ENCODE measurements at regions not wholly inside any gene's neighbourhood (a gene's known extent, or its start where the extent isn't known, plus 50 kb on each side); places are given as distances from the start of the nearest gene placed in this dataset.

- H2AK5ac ChIP-seq (ENCODE audit: low read depth, low read length), result no peak overlapping the region
- H3K23ac ChIP-seq (ENCODE audit: low read depth, low read length), result no peak overlapping the region
- H2BK120ac ChIP-seq (ENCODE audit: low read depth, low read length), result no peak overlapping the region
- DNase-seq (no peak), ATAC-seq (ENCODE audit: low read depth) (no peak)
- CTCF ChIA-PET, result interaction anchor here (1.0 kb wide), 1 partner anchor 21 kb away, joined by 3 read pairs; no protein-coding TSS in a partner anchor
- H2BK5ac ChIP-seq (ENCODE audit: low read depth, low read length, poor library complexity, severe bottlenecking), result no peak overlapping the region
- TF ChIP-seq BHLHE40 (IDR thresholded peaks at IDR 0.05; ENCODE audit: low read depth, low read length) (no peak), RFX5 (IDR thresholded peaks at IDR 0.05; ENCODE audit: low read depth, low read length) (no peak), FOS (IDR thresholded peaks at IDR 0.05; ENCODE audit: low read depth, low read length) (no peak), RAD21 (IDR thresholded peaks at IDR 0.05; ENCODE audit: low read length) (no peak), CHD1 (IDR thresholded peaks at IDR 0.05; ENCODE audit: low read depth, low read length) (no peak), MAFK (IDR thresholded peaks at IDR 0.05; ENCODE audit: low read depth, low read length) (no peak), POLR2A (IDR thresholded peaks at IDR 0.05; ENCODE audit: low read depth, low read length) (no peak), NFE2L2 (IDR thresholded peaks at IDR 0.05; ENCODE audit: low read depth, low read length) (no peak), MAZ (IDR thresholded peaks at IDR 0.05; ENCODE audit: borderline replicate concordance, low read depth, low read length) (no peak), RCOR1 (IDR thresholded peaks at IDR 0.05; ENCODE audit: insufficient replicate concordance, low read length) (no peak), CEBPB (IDR thresholded peaks at IDR 0.05; ENCODE audit: low read depth, low read length) (no peak), USF2 (IDR thresholded peaks at IDR 0.05; ENCODE audit: low read depth, low read length) (no peak)
- TF ChIP-seq, protein P1, sequence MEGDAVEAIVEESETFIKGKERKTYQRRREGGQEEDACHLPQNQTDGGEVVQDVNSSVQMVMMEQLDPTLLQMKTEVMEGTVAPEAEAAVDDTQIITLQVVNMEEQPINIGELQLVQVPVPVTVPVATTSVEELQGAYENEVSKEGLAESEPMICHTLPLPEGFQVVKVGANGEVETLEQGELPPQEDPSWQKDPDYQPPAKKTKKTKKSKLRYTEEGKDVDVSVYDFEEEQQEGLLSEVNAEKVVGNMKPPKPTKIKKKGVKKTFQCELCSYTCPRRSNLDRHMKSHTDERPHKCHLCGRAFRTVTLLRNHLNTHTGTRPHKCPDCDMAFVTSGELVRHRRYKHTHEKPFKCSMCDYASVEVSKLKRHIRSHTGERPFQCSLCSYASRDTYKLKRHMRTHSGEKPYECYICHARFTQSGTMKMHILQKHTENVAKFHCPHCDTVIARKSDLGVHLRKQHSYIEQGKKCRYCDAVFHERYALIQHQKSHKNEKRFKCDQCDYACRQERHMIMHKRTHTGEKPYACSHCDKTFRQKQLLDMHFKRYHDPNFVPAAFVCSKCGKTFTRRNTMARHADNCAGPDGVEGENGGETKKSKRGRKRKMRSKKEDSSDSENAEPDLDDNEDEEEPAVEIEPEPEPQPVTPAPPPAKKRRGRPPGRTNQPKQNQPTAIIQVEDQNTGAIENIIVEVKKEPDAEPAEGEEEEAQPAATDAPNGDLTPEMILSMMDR (conservative IDR thresholded peaks at IDR 0.05; ENCODE audit: low read depth, low read length), result no peak
- no peak overlapping the region for H4K5ac ChIP-seq (ENCODE audit: low read depth, low read length)
- no peak overlapping the region for H4K8ac ChIP-seq (ENCODE audit: low read depth in 2 of 2, low read length in 2 of 2)
- H3K4me1 ChIP-seq (ENCODE audit: control insufficient read depth, insufficient read depth, low read length), result peaks cover 8% of the 10 kb centered on the region
- no peak overlapping the region for H2BK15ac ChIP-seq (ENCODE audit: low read depth, low read length)
- no peak overlapping the region for H2BK20ac ChIP-seq (ENCODE audit: low read depth, low read length)
- H3K9ac ChIP-seq (ENCODE audit: low read depth, low read length), result no peak overlapping the region
- no peak overlapping the region for H3K4ac ChIP-seq (ENCODE audit: low read depth, low read length)
- POLR2A ChIA-PET (ENCODE audit: unreplicated experiment), result no interaction called here
- no peak overlapping the region for H2AK9ac ChIP-seq (replicated peaks; ENCODE audit: low read depth, low read length, poor library complexity)
- H3K9me3 ChIP-seq (ENCODE audit: control insufficient read depth, insufficient read depth, low read length), result no peaks in the 10 kb centered on the region
- no peak overlapping the region for H3K14ac ChIP-seq (replicated peaks; ENCODE audit: low read depth, low read length)
- H3K79me1 ChIP-seq (ENCODE audit: low read depth in 1 of 2, low read length in 2 of 2), result no peaks in the 10 kb centered on the region
- peaks cover 2% of the 10 kb centered on the region; the same call in 1 of the 2 replicates for H3K9me1 ChIP-seq (ENCODE audit: insufficient read depth, low read length)
- no TSS peak for BruUV-seq (replicated peaks)
- H3K4me3 ChIP-seq (ENCODE audit: insufficient read depth, low read depth, low read length), result no peak overlapping the region
- no peak overlapping the region for H3K56ac ChIP-seq (ENCODE audit: extremely low read depth, insufficient read depth, low read length)
- in situ Hi-C loops (cut with MboI; ENCODE audit: low sequenced_read_pairs), result no loop called here
- dilution Hi-C loops (cut with HindIII; ENCODE audit: low sequenced_read_pairs, unreplicated experiment), result no loop called here
- intact Hi-C loops (cut with micrococcal nuclease), result no loop called here
- H2AFZ ChIP-seq (replicated peaks; ENCODE audit: low read length, poor library complexity), result no peak overlapping the region
- H4K20me1 ChIP-seq (ENCODE audit: insufficient read depth, low read length), result no peaks in the 10 kb centered on the region
- no peak overlapping the region for H3K18ac ChIP-seq (ENCODE audit: low read depth, low read length)
- no peak overlapping the region for H3K27ac ChIP-seq (ENCODE audit: insufficient read depth, low read length)
- H3K27me3 ChIP-seq (ENCODE audit: control insufficient read depth, insufficient read depth, low read length), result no peaks in the 10 kb centered on the region
- H3K4me2 ChIP-seq (ENCODE audit: low read depth, low read length), result no peak overlapping the region
- WGBS, 2 experiments (ENCODE audit: extremely low coverage in 2 of 2, insufficient read length in 1 of 2), result no CpG with 5 or more reads among the region's 5 CpGs
- no peak overlapping the region for H4K91ac ChIP-seq (ENCODE audit: insufficient read depth, low read depth, low read length)
- H3K36me3 ChIP-seq (ENCODE audit: control insufficient read depth, insufficient read depth, low read length), result no peaks in the 10 kb centered on the region
Measured at GRCh38 chr9:108060175-108060574, 570.6 kb upstream of the KLF4 start.
